Ecto neural progenitor cell (in vitro differentiated cells): ENCODE measurements at regions not wholly inside any gene's neighbourhood (a gene's known extent, or its start where the extent isn't known, plus 50 kb on each side); places are given as distances from the start of the nearest gene placed in this dataset.
"Not testable (repeated sequence)": the region's sequence is repeated elsewhere in the genome, so short reads cannot be mapped to it uniquely, and the experiment has no call there.

Experiments
- DNase-seq: peaks from one replicate; pipeline ENCODE4 v3.0.0-alpha.2; 2018; ENCODE audit warnings: low spot score

DNA sequence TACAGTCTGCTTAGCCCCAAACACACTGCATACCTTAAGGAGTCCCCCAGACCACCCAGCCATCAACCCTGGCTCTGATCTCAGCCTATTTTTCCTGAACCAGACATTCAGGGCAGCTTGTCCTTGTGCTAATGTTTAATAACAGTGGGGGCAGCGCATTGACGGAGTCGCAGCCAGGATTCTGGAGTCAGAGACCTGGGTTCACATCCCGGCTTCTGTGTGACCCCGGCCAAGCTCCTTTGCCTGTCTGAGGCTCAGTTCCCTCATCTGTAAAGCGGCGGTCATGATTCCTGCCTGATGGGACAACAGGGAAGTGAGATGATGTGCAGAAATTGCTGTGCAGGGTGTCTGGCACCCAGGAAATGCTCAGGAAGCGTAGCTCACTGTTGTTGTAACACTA lies 63.1 kb downstream of the MATN1 start:
- DNase-seq = no peak

DNA sequence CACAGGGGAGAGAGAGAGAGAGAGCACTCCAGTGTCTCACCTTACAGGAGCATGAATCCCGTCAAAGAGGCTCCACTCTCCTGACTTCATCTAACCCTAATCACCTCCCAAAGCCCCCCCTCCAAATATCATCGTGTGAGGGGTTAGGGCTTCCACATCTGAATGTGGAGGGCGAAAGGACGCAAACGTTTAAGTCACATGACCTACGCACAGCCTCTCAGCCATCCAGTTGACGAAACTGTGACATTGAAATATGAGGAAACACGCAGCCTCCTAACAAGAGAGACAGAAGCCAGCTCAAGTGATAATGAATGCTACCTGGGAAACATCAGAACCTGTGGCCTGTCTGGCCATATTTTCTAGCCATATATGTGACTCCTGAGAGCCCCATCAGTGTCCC lies 63.7 kb downstream of the MATN1 start:
- no peak for DNase-seq

- DNase-seq = not testable (repeated sequence)
Measured at GRCh38 chr1:30658375-30658774, 65.0 kb downstream of the MATN1 start.

- no peak for DNase-seq
Measured at GRCh38 chr1:30658014-30658336, 65.4 kb downstream of the MATN1 start.

DNA sequence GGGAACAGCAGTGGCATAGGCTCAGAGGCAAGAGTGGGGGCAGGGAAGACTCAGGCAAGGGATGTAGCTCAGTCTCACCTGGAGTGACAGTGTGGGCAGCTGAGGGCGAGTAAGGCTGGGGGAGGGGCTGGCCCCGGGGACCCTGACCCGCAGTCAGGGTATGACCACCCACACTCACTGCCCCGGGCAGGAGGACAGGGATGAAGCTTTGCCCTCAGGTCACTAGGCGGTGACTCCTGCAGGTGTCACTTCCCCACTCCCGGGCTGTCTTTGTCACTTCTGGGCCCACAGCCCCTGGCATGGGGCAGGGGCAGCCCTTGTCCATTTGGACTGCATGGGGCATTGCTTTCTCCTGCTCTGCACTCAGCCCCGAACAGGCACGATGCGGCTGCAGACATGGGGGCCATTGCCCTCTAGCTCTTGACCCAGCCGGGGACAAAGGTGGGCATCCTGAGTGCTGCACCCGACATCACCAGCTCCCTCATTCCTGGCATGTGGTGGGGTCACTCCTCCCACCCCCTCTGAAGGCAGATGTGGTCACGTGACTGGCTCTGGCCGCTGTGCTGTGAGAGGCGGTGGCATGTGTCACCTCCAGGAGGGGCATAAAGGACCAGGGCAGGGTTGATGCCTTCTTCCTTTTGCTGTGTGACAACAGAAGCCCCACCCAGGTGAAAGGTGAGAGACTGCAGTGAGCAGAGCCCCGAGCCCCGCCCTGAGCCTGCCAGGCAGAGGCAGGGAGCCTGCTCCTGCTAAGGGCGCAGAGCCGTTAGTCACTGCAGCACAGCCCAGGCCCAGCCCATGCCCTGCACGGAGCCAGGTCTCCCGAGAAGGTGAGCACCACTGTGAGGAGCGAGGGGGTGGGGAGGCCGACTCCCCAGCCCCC lies 66.0 kb downstream of the MATN1 start:
- no peak for DNase-seq

DNA sequence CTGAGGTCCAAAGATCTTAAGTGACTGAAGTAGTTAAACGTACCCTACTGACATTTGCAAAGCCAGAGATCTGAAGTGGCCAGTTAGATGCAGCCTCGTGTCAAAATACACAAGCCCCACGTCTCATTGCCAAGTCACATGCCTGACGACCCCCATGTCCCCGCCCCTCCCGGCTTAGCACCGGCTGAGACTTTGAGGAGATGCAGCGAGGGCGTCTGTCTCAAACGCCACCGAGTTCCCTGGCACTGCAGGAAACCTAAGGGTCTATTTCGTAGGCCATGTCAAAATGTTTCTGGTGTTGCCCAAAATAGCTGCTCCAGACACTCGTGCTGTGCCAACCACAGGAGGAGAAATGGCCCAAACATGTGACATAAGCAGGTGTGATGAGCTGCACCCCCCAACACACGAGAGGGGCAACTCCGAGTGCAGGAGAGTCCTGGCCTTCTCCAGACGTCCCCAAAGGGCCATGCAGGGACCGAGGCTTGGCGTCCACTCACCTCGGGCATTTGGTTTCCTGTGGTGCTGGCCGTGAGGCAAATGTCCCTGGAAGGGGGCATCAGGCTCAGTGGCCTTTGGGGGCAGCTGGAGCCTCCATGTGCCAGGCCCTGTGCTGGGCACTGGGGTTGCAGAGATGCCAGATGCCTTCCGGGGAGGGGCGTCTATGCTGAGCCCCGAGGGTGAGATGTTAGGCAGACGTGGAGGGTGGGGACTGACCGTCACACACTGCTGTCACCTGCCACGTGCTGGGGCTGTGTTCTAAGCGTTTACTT lies 67.0 kb downstream of the MATN1 start:
- no peak for DNase-seq

DNA sequence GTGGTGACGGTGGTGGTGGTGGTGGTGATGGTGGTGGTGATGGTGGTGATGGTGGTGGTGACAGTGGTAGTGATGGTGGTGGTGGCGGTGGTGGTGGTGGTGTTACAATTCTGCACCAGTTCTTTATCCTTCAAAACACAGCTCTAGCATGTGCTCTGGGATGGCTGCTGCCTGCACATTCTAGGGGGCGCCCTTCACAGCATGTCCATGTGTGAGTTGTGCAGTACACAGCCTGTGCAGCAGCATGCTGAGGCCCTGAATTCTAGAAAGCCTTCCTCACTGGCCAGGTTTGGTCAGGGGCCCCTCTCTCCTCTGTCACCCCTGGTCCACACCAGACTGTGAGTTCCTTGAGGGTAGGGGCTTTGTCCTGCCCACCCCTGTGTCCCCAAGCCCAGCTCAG lies 67.7 kb downstream of the MATN1 start:
- no peak for DNase-seq

GRCh38 chr1:30654188-30654587 lies 69.2 kb downstream of the MATN1 start:
- no peak for DNase-seq

DNA sequence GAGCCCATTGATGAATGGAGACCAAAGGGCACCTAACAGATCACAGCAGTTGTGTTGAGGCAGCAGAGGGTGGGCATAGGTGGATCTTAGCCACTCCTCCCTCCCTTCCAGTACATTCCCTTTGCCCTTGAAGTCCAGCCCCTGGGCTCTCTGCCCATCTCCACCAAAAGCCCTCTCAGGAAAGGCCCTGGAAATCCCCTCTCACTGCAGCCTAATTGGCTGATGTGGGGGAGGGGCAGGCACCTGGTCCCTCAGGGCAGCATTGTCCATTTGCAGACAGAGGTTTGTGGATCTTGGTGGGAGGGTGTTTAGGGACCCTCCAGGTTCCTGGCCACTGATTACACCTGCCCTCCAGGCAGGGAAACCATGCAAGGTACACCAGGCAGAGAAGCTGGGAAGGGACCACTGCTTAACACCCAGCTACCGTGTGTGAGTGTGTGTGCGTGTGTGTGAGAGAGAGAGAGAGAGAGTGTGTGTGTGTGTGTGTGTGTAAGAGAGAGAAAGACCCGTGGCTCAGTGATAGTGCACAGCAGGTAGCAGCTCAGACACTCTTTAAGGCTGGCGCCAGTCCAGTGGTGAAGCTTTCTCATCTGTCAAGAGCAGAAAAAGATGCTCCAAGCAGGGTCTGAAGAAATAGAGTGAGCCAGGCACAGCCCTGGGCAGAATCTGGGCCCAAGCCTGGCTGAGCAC lies 71.1 kb downstream of the MATN1 start:
- DNase-seq = no peak

GRCh38 chr1:30651395-30651794 lies 72.0 kb downstream of the MATN1 start:
- not testable (repeated sequence) for DNase-seq

- no peak for DNase-seq
Measured at GRCh38 chr1:30650968-30651320, 72.4 kb downstream of the MATN1 start.

GRCh38 chr1:30650038-30650967 lies 73.1 kb downstream of the MATN1 start:
- no peak for DNase-seq

GRCh38 chr1:30649321-30649991 lies 73.9 kb downstream of the MATN1 start:
- DNase-seq = no peak

GRCh38 chr1:30648408-30649000 lies 74.9 kb downstream of the MATN1 start:
- DNase-seq = no peak

- no peak for DNase-seq
Measured at GRCh38 chr1:30645807-30646206, 77.6 kb downstream of the MATN1 start.

- no peak for DNase-seq
Measured at GRCh38 chr1:30642391-30643120, 80.8 kb downstream of the MATN1 start.

- DNase-seq = no peak
Measured at GRCh38 chr1:30641572-30642353, 81.6 kb downstream of the MATN1 start.

DNA sequence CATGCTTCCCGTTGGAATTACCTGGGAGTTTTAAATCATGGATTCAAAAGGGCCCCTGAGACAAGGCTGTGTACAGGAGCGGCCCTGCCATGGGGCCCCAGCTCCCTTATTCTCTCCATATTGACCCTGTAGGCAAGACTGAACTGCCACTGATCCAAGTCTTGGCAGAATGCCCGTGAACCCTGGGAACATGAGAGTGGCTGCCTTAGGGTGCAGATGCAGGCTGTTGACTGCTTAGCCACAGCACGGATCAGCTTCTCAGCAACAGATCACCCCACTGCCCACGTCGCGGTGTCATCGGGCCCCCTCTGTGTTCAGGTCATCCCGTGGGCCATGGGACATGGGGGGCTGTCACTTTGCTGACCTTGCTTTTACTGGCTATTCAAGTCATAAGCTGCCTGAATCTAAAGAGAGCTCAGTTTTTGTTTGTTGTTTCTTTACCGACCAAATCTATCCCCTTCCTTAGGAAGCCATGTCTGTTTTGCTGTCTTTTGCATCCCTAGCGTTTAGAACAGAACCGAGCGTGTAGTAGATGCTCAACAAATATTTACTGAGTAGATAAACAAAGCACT lies 83.4 kb downstream of the MATN1 start:
- no peak for DNase-seq

DNA sequence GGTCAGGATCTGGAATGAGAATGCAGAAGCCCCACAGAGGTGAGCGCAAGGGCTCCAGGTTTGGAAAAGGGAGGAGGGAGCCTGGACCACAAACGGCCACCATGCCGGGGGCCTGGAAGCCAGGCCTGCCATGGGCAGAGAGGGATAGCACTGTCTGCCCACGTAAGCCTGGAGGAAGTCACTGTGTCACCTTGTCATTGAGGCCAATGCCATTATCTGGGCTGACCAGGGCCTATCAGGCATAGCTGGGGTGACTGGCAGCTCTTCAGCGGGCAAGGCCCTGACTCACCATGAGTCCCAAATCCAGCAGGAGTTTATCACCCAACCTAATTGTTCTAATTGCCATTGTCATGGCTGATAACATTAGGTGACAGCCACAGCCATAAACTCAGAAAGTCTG lies 84.6 kb downstream of the MATN1 start:
- DNase-seq = no peak
